Adrenal gland (tissue), 9 donors: ENCODE measurements at regions not wholly inside any gene's neighbourhood (a gene's known extent, or its start where the extent isn't known, plus 50 kb on each side); places are given as distances from the start of the nearest gene placed in this dataset.
A peak's percentile ranks its signal among the peaks of the same experiment; 100 is the strongest.

ENCODE experiments used
- DNase-seq, 7 donors: peaks; one replicate each; pipeline ENCODE4 v3.0.0-alpha.2; 2019 to 2020
- H3K27ac ChIP-seq, 5 donors: fragments of 200-600 bp; sonication (generic) in 4 of 5; 1 replicate in 3 of 5; 2 replicates in 2 of 5; pipeline versions ENCODE4 v1.5.1 to v1.8.0; 2016 to 2020; ENCODE audit warnings: mild to moderate bottlenecking in 1 of 5
- H3K27me3 ChIP-seq: fragments of 200-600 bp; 2 replicates; pipeline ENCODE4 v1.8.0; 2021
- H3K36me3 ChIP-seq, 2 donors: fragments of 200-600 bp; replicated peaks in 1 of 2; 1 replicate in 1 of 2; 2 replicates in 1 of 2; pipeline versions ENCODE4 v1.5.1 to v1.8.0; 2018 to 2022
- H3K4me1 ChIP-seq, 2 donors: fragments of 200-600 bp; replicated peaks in 1 of 2; 1 replicate in 1 of 2; 2 replicates in 1 of 2; pipeline versions ENCODE4 v1.5.1 to v1.8.0; 2018 to 2021
- H3K4me3 ChIP-seq, 4 donors: fragments of 200-600 bp; sonication (generic) in 3 of 4; one replicate each; pipeline ENCODE4 v1.5.1; 2016 to 2018
- H3K9me3 ChIP-seq, 3 donors: fragments of 200-600 bp; sonication (generic) in 1 of 3; replicated peaks in 1 of 3; 1 replicate in 2 of 3; 2 replicates in 1 of 3; pipeline versions ENCODE4 v1.5.1 to v1.8.0; 2016 to 2021
- POLR2A ChIP-seq, 2 donors: fragments of 450-650 bp; IDR thresholded peaks; one replicate each; pipeline ENCODE4 v1.6.1; 2017; ENCODE audit warnings: antibody characterized with exemption in 2 of 2, mild to moderate bottlenecking in 2 of 2, moderate library complexity in 1 of 2
- WGBS, 4 donors: extraction: QIAGEN DNeasy Blood & Tissue Kit in 2 of 4; methylation state at CpG; one replicate each; pipeline versions ENCODE4 v1.1.5 to v1.1.7; 2013 to 2017; 5-methylcytosine and 5-hydroxymethylcytosine counted together
- intact Hi-C, 2 donors: fragments of 100-400 bp; cut with DNase I; formaldehyde crosslinking; loops; one replicate each; pipeline versions ENCODE4 v1.14.1 to v1.15.0; 2022 to 2023
- TF ChIP-seq, protein P1 (sequence below), 6 experiments: fragments of 450-650 bp in 4 of 6; fragments of 200-600 bp in 2 of 6; sonication (generic) in 1 of 6; IDR thresholded peaks; 1 replicate in 5 of 6; 2 replicates in 1 of 6; pipeline versions ENCODE4 v1.5.1 to v1.8.0; 2016 to 2021; ENCODE audit warnings: antibody characterized with exemption in 6 of 6, mild to moderate bottlenecking in 2 of 6, moderate library complexity in 1 of 6
- donor health status: healthy with polysubstance abuse.
- donor health status: Bipolar disorder and iron deficiency.
- donor health status: DM: yes; HTN: yes; CAD: no.
- donor health status: DM: no; HTN: no; CAD: no.
- donor health status: DM: no; HTN: no; CAD: no.

DNA sequence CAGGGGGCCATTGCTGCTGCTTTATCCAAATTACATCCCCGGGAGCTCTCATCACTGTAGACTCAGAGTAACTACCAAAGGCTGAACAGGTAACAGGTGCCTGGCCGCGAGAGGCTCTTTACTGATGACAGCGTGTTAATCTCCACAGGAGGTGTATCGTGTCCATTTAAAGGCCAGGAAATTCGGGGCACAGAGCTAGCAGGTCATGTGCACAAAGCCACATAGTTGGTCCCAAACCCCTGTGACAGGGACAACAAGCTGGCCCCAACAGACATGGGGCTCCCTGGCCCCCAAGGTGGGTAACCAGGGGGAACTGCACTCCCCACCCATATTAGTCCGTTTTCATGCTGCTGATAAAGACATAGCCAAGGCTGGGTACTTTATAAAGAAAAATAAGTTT, 55.3 kb upstream of the RBFOX3 start:
- intact Hi-C loops: no loop called here
- TF ChIP-seq, protein P1, sequence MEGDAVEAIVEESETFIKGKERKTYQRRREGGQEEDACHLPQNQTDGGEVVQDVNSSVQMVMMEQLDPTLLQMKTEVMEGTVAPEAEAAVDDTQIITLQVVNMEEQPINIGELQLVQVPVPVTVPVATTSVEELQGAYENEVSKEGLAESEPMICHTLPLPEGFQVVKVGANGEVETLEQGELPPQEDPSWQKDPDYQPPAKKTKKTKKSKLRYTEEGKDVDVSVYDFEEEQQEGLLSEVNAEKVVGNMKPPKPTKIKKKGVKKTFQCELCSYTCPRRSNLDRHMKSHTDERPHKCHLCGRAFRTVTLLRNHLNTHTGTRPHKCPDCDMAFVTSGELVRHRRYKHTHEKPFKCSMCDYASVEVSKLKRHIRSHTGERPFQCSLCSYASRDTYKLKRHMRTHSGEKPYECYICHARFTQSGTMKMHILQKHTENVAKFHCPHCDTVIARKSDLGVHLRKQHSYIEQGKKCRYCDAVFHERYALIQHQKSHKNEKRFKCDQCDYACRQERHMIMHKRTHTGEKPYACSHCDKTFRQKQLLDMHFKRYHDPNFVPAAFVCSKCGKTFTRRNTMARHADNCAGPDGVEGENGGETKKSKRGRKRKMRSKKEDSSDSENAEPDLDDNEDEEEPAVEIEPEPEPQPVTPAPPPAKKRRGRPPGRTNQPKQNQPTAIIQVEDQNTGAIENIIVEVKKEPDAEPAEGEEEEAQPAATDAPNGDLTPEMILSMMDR (IDR thresholded peaks at IDR 0.05): no peak
- no peak for TF ChIP-seq POLR2A (IDR thresholded peaks at IDR 0.05)
- Histone ChIP-seq H3K9me3 (no peaks in the 10 kb centered on the region), H3K4me3 (no peak overlapping the region), H3K27ac (no peak overlapping the region), H3K36me3 (no peaks in the 10 kb centered on the region), H3K27me3 (peaks cover 6% of the 10 kb centered on the region), H3K4me1 (peaks cover 0 to 6% of the 10 kb centered on the region in 2 donors)
- WGBS, 4 donors: 72 to 77% (median 75%) methylated on average over 7 of the region's 7 CpGs
- DNase-seq: peak in 1 of 7 donors; percentile 6

DNA sequence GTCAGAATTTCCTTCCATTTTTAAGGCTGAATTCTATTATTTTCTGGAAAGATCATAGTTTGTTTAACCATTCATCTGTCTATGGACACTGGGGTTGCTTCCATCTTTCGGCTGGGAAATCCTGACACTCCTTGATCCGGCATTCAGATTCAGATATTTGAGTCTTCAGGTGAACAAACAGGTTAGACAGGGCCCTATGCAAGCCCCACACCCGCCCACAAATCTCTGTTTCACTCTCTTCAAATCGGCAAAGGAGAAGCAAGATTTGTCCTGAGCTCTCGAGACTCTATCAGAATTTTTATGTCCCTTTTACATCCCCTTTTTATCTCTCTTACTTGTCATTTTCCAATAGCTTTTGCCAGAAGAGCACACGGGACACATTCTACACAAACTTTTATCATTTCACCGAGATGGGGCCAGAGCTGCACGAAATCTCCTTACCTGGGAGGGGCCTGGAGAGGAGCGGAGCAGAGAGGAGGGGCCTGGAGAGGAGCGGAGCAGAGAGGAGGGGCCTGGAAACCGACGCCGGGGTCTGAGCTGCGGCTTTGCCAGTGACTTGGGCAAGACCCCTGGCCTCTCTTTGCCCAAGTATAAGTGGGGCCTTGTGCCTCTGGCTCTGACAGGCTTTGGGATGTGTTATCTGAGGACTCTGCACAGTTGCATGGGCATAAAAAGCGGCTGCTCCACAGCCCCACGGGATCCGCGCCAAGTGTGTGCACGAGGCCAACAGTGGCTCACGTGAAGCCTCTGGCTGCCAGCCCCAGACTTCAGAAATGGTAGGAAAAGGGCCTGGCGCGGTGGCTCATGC, 54.3 kb upstream of the RBFOX3 start:
- no peak overlapping the region for H3K27ac ChIP-seq
- H3K4me1 ChIP-seq: peaks cover 0 to 6% of the 10 kb centered on the region in 2 donors
- intact Hi-C loops: no loop called here
- DNase-seq: peak; percentile 60 to 89 (median 77)
- WGBS, 4 donors: 18 to 24% (median 20%) methylated on average over 22 of the region's 22 CpGs
- no peaks in the 10 kb centered on the region for H3K36me3 ChIP-seq
- no peak for TF ChIP-seq POLR2A (IDR thresholded peaks at IDR 0.05)
- TF ChIP-seq, protein P1 (IDR thresholded peaks at IDR 0.05): no peak
- peak overlapping the region in 1 of 4 donors; percentile 26 for H3K4me3 ChIP-seq
- peaks cover 6% of the 10 kb centered on the region for H3K27me3 ChIP-seq
- no peaks in the 10 kb centered on the region for H3K9me3 ChIP-seq

DNA sequence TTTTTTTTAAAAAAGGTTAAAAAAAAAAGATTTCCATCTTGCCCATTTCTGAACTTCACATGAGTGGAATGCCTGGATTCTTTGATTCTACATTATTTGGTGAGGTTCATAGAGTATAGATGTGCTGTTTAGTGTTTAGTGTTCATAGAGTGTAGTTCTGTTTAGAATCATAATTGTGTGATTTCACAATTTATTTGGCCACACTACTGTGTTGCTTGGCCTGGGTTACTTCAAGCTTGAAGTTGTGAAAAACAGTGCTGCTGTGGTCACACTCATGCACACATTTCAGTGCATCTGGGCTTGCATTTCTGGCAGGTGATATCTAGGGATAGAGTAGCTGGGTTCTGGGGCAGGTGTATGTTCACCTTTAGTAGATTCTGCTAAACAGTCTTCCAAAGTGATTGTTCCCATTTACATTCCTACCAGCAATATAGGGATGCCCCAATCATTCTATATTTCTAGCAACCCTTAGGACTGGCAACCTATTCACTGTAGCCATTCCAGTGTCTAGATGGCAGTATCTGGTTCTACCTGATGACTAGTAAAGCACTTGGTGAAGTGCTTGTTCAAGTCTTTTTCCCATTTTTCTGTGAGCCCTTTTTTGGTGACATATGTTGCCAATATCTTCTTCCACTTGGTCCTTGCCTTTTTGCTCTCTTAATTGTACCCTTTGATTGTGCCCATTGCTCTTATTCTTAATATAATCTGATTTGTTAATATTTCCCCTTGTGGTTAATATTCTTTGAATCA, 50.6 kb upstream of the RBFOX3 start:
- DNase-seq: no peak
- intact Hi-C loops: no loop called here
- no peak overlapping the region for H3K27ac ChIP-seq
- H3K36me3 ChIP-seq: no peaks in the 10 kb centered on the region
- H3K9me3 ChIP-seq: no peaks in the 10 kb centered on the region
- no peak overlapping the region for H3K4me3 ChIP-seq
- H3K27me3 ChIP-seq: no peaks in the 10 kb centered on the region
- H3K4me1 ChIP-seq: peaks cover 0 to 6% of the 10 kb centered on the region in 2 donors
- TF ChIP-seq POLR2A (IDR thresholded peaks at IDR 0.05): no peak
- TF ChIP-seq, protein P1 (IDR thresholded peaks at IDR 0.05): no peak
